T47D (cell line): ENCODE measurements at regions not wholly inside any gene's neighbourhood (a gene's known extent, or its start where the extent isn't known, plus 50 kb on each side); places are given as distances from the start of the nearest gene placed in this dataset.

Experiments
- DNase-seq, 2 experiments: peaks; one replicate each; pipeline versions ENCODE4 v3.0.0 to v3.0.0-alpha.2; 2011 to 2012; ENCODE audit warnings: low read depth in 1 of 2, low spot score in 1 of 2
- JUND ChIP-seq: IDR thresholded peaks from 2 replicates; pipeline ENCODE4 v1.6.1; 2012; ENCODE audit warnings: low read depth
- in situ Hi-C: cut with HindIII; loops from 2 replicates; pipeline ENCODE4 v1.10.0; 2016; ENCODE audit warnings: low sequenced_read_pairs, low pct_unique_long_range_greater_than_20kb

DNA sequence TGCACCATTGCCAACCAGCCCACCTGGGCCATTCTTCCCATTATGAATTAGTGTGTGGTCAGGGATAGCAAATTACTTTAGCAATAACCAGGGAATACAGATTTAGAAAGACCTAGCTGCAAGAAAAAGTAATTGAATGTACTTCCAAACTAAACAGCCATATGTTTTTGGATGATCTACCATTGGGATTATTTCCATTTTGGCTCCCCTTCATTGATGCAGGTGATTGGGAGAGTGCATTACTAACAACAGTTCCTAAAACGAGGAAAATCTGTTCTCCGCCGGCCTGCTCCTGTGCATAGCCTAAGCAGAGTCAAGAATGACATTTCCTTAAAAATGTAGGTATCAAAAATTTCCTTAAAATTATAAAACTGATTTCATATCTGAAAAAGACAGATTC lies 58.5 kb downstream of the MAIP1 start:
- in situ Hi-C loops, result no loop called here
- no peak for DNase-seq
- no peak for TF ChIP-seq JUND

DNA sequence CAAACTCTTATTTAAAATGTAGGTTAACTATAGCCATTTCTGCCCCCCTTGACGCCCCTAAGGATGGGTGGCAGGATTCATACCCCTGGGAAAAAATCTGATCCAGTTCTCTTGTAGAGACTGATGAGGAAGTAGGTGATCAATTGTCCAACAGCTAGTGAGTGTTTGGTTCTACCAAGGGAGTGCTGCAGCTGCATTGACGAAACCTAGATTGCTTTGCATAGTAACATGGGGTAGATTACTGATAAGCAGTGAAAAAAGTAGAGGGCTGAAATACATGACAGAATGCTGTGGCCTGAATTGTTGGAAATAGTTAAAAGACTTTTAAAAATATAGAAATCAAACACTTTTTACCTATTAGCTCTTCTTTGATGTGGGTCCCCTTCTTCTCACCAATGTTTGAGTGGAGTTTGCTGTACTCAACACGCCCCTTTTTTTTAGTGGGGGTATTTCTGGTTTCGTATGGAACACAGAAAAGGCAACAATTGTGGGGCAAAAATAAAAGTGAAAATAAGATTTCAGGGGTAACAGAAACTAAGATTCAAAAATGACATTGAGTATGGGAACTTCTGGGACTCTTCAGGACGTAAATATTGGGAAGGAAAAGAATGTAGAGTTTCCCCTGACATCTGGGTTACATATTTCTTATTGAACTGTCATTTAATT lies 66.2 kb downstream of the MAIP1 start:
- DNase-seq, result no peak
- in situ Hi-C loops, result no loop called here
- TF ChIP-seq JUND, result no peak

DNA sequence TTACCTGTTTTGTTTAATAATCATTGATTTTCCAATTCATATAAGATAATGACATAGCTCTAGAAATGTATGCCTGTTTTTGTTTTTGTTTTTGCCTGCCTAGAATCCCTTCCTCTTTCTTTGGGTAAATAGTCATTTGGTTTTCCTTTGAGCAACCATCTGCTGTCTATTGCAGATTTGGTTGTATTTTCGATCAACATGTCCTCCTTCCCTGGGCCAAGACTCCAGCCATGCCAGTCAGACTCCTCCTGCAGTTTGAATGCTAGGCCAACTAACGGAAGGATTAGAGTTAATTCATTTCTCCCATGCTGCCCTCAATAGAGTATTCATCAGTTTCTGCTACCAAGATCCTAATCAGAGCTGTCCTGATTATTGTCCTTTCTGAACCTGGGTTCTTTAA lies 67.1 kb downstream of the MAIP1 start:
- TF ChIP-seq JUND, result no peak
- in situ Hi-C loops, result no loop called here
- no peak for DNase-seq

GRCh38 chr2:200023570-200023969 lies 68.2 kb downstream of the MAIP1 start:
- in situ Hi-C loops, result no loop called here
- no peak for DNase-seq
- no peak for TF ChIP-seq JUND

GRCh38 chr2:200025717-200026116 lies 70.3 kb downstream of the MAIP1 start:
- no peak for DNase-seq
- in situ Hi-C loops, result no loop called here
- no peak for TF ChIP-seq JUND

DNA sequence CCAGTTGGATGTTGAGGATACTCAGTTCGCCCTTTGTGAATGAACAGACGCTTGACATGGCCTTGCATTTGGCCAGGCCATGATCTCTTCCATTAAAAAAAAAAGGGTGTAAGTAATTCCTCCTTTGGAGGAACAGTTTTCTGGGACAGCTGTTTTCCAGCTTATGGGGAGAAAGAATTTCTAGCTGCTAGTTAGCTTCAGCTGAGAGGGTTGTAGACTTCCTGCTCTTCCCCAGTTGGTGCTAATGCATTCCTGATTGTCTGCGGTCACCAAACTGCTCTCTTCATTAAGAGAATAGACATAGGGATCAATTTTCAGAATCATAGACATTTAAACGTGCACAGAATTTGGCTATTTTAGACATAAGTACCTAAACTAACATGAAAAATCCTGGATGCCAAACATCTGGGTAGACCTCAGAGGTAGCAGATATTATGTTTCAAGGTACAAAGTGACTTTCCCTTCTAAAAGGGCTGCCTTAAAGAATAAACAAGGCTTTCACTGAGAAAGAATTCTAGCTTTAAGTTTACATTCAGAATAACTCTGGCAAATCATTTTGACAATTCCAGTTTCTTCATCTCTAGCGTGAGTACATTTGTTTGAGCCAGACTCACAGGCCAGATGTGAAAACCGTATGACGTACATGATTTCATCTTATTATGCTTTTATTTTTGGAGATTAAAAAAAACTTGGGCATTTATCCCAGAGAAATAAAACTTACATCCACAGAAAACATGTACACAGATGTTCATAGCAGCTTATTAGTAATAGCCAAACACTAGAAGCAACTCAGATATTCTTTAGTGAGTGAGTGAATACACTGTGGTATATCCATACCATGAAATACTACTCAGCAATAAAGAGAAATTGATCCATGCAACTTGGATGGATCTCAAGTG lies 71.2 kb downstream of the MAIP1 start:
- in situ Hi-C loops, result no loop called here
- TF ChIP-seq JUND, result no peak
- no peak for DNase-seq

GRCh38 chr2:200028998-200029397 lies 73.6 kb downstream of the MAIP1 start:
- no peak for DNase-seq
- TF ChIP-seq JUND, result no peak
- in situ Hi-C loops, result no loop called here

GRCh38 chr2:200032895-200033294 lies 77.5 kb downstream of the MAIP1 start:
- in situ Hi-C loops, result no loop called here
- no peak for DNase-seq
- TF ChIP-seq JUND, result no peak

DNA sequence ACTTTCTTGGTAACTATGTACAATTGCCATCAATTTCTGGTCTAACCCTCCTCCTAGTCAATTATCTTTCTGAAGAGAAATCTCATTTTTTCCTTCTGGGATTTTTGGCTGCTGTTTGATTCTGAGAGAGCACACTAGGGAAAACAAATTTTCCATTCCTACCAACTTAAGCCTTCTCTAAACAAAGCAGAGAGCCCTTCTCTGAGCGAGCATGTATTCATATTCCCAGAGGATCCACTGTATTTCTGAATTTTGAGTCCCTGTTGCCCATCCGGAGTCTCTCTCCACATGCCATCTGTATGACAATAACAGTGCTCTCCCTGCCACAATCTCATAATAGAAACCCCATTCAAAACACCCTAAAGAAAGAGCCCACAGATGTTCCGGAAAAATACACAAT lies 78.5 kb downstream of the MAIP1 start:
- TF ChIP-seq JUND, result no peak
- DNase-seq, result no peak
- in situ Hi-C loops, result no loop called here

GRCh38 chr2:200034816-200035215 lies 79.4 kb downstream of the MAIP1 start:
- TF ChIP-seq JUND, result no peak
- DNase-seq, result no peak
- in situ Hi-C loops, result no loop called here

DNA sequence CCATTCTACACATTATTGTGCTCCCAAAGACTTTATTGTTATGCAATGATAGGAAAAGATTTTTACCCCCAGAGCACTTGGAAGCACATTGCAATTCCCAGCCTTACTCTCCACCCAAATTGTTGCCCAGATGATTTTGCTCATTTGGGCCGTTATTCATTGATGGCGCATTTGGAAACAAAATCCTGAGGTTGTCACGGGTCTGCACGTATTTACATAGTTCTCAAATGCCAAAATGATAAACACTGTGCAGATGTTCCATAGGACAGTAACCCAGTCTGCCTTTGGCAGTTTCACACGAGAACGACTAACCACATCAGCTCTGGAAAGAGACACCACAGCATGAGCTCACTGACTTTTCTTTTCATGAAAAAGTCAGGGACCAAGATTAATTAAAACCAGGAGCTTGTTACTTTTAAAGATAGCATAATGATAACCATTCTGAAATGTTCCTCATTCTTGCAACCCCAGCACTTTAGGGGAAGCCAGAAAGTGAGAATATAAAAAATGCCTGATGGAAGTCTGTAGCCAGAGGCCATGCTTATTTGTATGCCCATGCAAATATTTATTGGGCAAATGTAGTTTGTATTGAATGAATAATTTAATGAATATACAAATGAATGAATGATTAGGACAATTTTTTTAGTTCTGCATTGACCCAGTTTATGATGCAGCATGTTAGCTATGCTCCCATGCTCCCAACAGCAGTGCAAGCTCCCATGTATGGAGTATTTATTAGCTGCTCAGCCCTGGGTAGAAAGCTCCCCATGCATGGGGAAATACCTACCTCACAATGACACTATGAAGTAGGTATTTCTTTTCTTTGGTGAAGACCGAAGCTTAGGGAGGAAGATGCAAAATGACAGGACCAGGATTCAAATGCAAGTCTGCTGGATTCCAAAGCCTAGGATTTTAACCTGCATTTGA lies 84.6 kb downstream of the MAIP1 start:
- TF ChIP-seq JUND, result no peak
- in situ Hi-C loops, result no loop called here
- no peak for DNase-seq

DNA sequence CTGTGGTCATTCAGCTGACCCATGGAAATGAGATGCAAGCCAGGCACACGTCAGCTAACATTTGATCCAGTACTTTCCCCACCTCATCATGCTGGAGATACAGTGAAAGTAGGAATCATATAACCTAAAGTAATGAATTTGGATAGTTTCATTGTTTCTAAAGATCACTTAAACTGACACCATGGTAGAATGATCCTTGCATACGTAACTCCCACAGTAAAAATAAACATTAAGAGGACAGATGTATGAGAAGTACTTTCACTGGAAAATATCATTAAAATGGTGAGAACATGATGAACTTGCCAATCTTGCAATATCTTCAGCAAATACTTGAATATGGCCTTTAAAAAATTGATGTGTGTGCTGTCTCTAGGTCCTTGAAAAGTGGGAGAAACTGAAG lies 85.4 kb downstream of the MAIP1 start:
- DNase-seq, result no peak
- no peak for TF ChIP-seq JUND
- in situ Hi-C loops, result no loop called here

DNA sequence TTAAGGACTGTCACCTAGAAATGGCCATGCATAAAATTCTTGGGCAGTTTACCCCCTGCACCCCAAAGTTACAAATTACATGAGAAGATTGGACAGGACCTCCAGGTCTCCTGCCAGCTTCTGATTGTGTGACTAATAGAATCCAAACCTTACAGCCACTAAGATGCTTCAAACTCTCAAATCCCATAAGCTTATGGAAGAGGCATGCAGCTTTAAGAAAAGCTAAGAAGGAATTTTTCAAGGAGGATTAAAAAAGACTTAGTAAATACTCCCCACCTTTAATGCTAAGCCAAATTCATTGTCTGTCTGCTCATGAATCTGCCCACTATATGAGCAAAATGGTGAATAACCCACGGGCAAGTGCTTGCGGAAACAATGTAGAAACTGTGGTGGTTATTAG lies 86.3 kb downstream of the MAIP1 start:
- TF ChIP-seq JUND, result no peak
- no peak for DNase-seq
- in situ Hi-C loops, result no loop called here
